Colonic mucosa (tissue), 4 donors: ENCODE measurements at regions not wholly inside any gene's neighbourhood (a gene's known extent, or its start where the extent isn't known, plus 50 kb on each side); places are given as distances from the start of the nearest gene placed in this dataset.

Experiments
- DNase-seq: peaks from one replicate; pipeline ENCODE4 v3.0.0-alpha.2; 2020
- H3K27ac ChIP-seq: fragments of 200-600 bp; one replicate; pipeline ENCODE4 v1.8.0; 2021
- H3K27me3 ChIP-seq: fragments of 200-600 bp; one replicate; pipeline ENCODE4 v1.8.0; 2021
- H3K36me3 ChIP-seq: fragments of 200-600 bp; one replicate; pipeline ENCODE4 v1.8.0; 2021
- H3K4me1 ChIP-seq: fragments of 200-600 bp; one replicate; pipeline ENCODE4 v1.8.0; 2021; ENCODE audit warnings: mild to moderate bottlenecking
- H3K4me3 ChIP-seq: fragments of 200-600 bp; one replicate; pipeline ENCODE4 v1.8.0; 2021
- H3K9ac ChIP-seq, 2 donors: one replicate each; pipeline ENCODE4 v1.7.0; 2013; ENCODE audit warnings: control low read depth in 2 of 2, low read depth in 2 of 2, low read length in 2 of 2
- H3K9me3 ChIP-seq: fragments of 200-600 bp; one replicate; pipeline ENCODE4 v1.8.0; 2021
- intact Hi-C: fragments of 100-400 bp; cut with DNase I; formaldehyde crosslinking; loops from one replicate; pipeline ENCODE4 v1.14.1; 2022
- TF ChIP-seq, protein P1 (sequence below): fragments of 200-600 bp; IDR thresholded peaks from one replicate; pipeline ENCODE4 v1.8.0; 2022; ENCODE audit warnings: antibody characterized with exemption, mild to moderate bottlenecking
- donor health status: healthy.
- donor health status: DM: no; HTN: no; CAD: no.
- donor health status: DM: no; HTN: no; CAD: no.

DNA sequence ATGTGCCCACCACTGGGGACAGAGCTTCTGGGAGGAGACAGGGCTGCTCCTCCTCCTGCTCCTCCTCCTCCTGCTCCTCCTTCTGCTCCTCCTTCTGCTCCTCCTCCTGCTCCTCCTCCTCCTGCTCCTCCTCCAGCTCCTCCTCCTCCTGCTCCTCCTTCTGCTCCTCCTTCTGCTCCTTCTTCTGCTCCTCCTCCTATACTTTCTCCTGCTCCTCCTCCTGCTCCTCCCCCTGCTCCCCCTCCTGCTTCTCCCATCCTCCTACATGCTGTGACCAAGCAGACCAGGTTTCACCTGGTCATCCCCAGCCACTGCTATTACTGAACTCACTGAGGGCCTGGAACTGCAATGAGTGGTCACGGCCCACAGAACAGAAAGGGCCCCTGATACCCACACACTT lies 154.0 kb upstream of the PPP2R2D start:
- TF ChIP-seq, protein P1, sequence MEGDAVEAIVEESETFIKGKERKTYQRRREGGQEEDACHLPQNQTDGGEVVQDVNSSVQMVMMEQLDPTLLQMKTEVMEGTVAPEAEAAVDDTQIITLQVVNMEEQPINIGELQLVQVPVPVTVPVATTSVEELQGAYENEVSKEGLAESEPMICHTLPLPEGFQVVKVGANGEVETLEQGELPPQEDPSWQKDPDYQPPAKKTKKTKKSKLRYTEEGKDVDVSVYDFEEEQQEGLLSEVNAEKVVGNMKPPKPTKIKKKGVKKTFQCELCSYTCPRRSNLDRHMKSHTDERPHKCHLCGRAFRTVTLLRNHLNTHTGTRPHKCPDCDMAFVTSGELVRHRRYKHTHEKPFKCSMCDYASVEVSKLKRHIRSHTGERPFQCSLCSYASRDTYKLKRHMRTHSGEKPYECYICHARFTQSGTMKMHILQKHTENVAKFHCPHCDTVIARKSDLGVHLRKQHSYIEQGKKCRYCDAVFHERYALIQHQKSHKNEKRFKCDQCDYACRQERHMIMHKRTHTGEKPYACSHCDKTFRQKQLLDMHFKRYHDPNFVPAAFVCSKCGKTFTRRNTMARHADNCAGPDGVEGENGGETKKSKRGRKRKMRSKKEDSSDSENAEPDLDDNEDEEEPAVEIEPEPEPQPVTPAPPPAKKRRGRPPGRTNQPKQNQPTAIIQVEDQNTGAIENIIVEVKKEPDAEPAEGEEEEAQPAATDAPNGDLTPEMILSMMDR, result no peak
- Histone ChIP-seq H3K4me1 (no peaks in the 10 kb centered on the region), H3K4me3 (no peak overlapping the region), H3K36me3 (no peaks in the 10 kb centered on the region), H3K27me3 (no peaks in the 10 kb centered on the region), H3K9ac (no peak overlapping the region), H3K27ac (no peak overlapping the region), H3K9me3 (no peaks in the 10 kb centered on the region)
- intact Hi-C loops, result no loop called here
- DNase-seq, result no peak

DNA sequence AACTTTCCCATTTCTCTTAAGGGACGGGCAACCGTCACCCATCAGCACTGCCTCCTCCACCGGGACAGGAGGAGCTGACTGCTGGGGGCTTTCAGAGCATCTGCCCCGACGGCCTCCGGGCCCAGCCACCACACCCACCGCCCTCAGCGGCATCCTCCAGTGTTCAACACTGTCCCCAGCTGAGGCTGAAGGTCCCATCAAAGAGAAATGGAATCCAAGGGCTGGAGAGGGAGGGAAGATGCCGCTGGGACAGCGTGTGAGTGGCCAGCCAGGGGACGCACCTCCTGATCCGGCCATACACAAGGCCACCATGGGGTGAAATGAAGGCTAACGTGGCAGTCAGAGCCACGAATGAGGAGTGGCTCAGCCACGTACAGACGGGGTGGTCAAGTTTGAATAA lies 153.6 kb upstream of the PPP2R2D start:
- Histone ChIP-seq H3K9me3 (no peaks in the 10 kb centered on the region), H3K27me3 (no peaks in the 10 kb centered on the region), H3K36me3 (no peaks in the 10 kb centered on the region), H3K4me1 (no peaks in the 10 kb centered on the region), H3K9ac (no peak overlapping the region), H3K4me3 (no peak overlapping the region), H3K27ac (no peak overlapping the region)
- no peak for DNase-seq
- intact Hi-C loops, result no loop called here
- TF ChIP-seq, protein P1, result no peak

DNA sequence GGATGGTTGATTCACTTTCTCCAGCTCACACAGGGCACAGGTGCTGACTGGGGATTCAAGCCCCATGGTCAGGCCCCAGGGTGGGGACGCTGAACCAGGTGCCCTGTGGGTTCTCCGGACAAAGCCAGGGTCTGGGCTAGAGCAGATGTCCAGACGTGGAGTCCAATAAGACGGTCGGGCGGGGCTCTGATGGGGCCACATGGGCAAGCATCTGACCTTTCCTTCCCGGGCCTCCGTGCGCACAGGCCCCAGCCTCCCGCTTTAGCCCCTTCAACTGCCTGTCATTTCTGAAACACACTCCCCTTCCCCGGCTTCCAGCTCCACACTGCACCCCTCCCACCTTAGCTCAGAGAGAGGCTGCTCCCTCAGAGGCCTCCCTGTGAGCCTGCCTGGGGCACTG lies 153.0 kb upstream of the PPP2R2D start:
- no peaks in the 10 kb centered on the region for H3K27me3 ChIP-seq
- intact Hi-C loops, result no loop called here
- no peaks in the 10 kb centered on the region for H3K36me3 ChIP-seq
- no peaks in the 10 kb centered on the region for H3K9me3 ChIP-seq
- H3K4me3 ChIP-seq, result no peak overlapping the region
- H3K27ac ChIP-seq, result no peak overlapping the region
- TF ChIP-seq, protein P1, result no peak
- no peaks in the 10 kb centered on the region for H3K4me1 ChIP-seq
- H3K9ac ChIP-seq, result no peak overlapping the region
- DNase-seq, result no peak

DNA sequence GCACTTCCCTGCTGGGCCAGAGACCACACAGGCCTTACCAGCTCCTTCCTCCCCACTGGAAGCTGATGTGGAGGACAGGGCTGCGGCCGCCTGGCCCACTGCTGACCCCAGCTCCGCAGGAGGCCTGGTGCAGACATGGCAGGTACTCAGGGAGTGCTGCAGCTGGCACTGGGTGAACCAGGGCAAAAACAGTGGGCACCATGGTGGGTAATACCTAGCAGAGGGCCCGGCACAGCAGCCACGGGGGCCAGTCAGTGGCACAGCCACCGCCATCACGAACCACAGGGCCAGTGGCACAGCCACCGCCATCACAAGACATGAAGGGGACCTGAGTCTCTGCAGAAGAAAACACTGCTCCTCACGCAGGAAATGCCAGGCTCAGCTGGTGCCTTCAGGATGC lies 152.6 kb upstream of the PPP2R2D start:
- no peak overlapping the region for H3K27ac ChIP-seq
- intact Hi-C loops, result no loop called here

DNA sequence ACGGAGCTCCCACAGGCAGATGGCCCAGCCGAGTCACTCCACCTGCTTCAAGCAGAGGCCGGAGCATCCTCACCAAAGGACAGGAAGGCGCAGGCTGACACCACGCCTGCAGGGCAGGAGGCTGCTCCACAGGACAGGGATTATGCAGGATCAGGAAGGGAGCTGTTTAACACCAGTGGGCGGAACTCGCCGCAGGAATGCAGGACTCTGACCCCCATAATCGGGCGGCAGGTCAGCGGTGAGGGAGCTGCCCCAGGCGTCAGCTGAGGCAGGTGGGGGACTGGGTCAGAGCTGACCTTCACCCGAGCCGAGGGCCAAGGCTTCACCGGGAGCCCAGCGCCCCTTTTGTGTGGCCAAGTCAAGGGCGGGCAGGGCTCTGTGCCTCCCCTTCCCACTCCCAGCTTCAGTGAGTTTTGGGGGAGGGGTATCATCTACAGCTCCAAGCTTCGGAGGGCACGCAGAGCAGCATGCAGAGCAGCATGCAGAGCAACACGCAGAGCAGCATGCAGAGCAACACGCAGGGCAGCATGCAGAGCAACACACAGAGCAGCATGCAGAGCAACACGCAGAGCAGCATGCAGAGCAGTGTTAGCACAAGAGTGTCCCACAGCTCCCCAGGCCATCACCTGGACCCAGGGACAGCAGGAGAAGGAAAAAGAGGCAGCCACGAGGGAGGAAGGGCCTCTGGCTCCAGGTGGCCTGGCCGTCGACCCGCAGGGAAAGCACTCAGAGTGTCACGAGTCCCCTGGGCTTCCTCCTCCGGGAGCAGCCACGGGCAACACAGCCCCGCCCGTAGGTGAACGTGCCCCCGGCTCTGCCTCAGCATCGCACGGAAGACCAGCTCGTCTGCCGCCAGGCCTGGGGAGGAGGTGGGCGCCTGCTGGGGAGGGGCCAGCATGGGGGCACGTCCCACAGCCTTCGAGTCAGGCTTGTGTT lies 151.7 kb upstream of the PPP2R2D start:
- Histone ChIP-seq H3K27ac (no peak overlapping the region), H3K4me1 (no peaks in the 10 kb centered on the region), H3K9me3 (no peaks in the 10 kb centered on the region), H3K4me3 (no peak overlapping the region), H3K27me3 (no peaks in the 10 kb centered on the region), H3K36me3 (no peaks in the 10 kb centered on the region), H3K9ac (peak overlapping the region in 1 of 2 donors; percentile 24)
- intact Hi-C loops, result no loop called here
- peak; percentile 24 for DNase-seq
- TF ChIP-seq, protein P1, result no peak

More for the DNA sequence above, 152.6 kb upstream of the PPP2R2D start:
- Histone ChIP-seq H3K36me3 (no peaks in the 10 kb centered on the region), H3K9me3 (no peaks in the 10 kb centered on the region), H3K4me1 (no peaks in the 10 kb centered on the region), H3K4me3 (no peak overlapping the region), H3K9ac (peak overlapping the region in 1 of 2 donors; percentile 24), H3K27me3 (no peaks in the 10 kb centered on the region)
- TF ChIP-seq, protein P1, result no peak
- no peak for DNase-seq
